ENCODE measurements at regions not wholly inside any gene's neighbourhood (a gene's known extent, or its start where the extent isn't known, plus 50 kb on each side); places are given as distances from the start of the nearest gene placed in this dataset.

GRCh38 chr7:142590077-142590476, 159.2 kb upstream of the PRSS1 start:
- no peak for TF ChIP-seq CTCF (IDR thresholded peaks at IDR 0.05; ENCODE audit: low read depth, low read length)
- in situ Hi-C loops (cut with HindIII; ENCODE audit: low sequenced_read_pairs): no loop called here
- no peak overlapping the region for H3K4me3 ChIP-seq (ENCODE audit: low read depth, low read length)
- DNase-seq (ENCODE audit: low read depth, low spot score): no peak

GRCh38 chr7:142587578-142588191, 161.6 kb upstream of the PRSS1 start:
- H3K4me3 ChIP-seq (ENCODE audit: low read depth, low read length): no peak overlapping the region
- peak; percentile 67 for DNase-seq (ENCODE audit: low read depth, low spot score)
- peak; percentile 82 for TF ChIP-seq CTCF (IDR thresholded peaks at IDR 0.05; ENCODE audit: low read depth, low read length)
- in situ Hi-C loops (cut with HindIII; ENCODE audit: low sequenced_read_pairs): no loop called here

- H3K4me3 ChIP-seq (ENCODE audit: low read depth, low read length): no peak overlapping the region
- DNase-seq (ENCODE audit: low read depth, low spot score): no peak
- in situ Hi-C loops (cut with HindIII; ENCODE audit: low sequenced_read_pairs): no loop called here
- TF ChIP-seq CTCF (IDR thresholded peaks at IDR 0.05; ENCODE audit: low read depth, low read length): no peak
Measured at GRCh38 chr7:142586611-142587010, 162.7 kb upstream of the PRSS1 start.

- DNase-seq (ENCODE audit: low read depth, low spot score): no peak
- H3K4me3 ChIP-seq (ENCODE audit: low read depth, low read length): no peak overlapping the region
- peak; percentile 46 for TF ChIP-seq CTCF (IDR thresholded peaks at IDR 0.05; ENCODE audit: low read depth, low read length)
- in situ Hi-C loops (cut with HindIII; ENCODE audit: low sequenced_read_pairs): no loop called here
Measured at GRCh38 chr7:142585425-142585824, 163.8 kb upstream of the PRSS1 start.

GRCh38 chr7:142584765-142585164, 164.5 kb upstream of the PRSS1 start:
- TF ChIP-seq CTCF (IDR thresholded peaks at IDR 0.05; ENCODE audit: low read depth, low read length): no peak
- no peak for DNase-seq (ENCODE audit: low read depth, low spot score)
- in situ Hi-C loops (cut with HindIII; ENCODE audit: low sequenced_read_pairs): no loop called here
- H3K4me3 ChIP-seq (ENCODE audit: low read depth, low read length): no peak overlapping the region

GRCh38 chr7:142583446-142583845, 165.8 kb upstream of the PRSS1 start:
- peak; percentile 91 for DNase-seq (ENCODE audit: low read depth, low spot score)
- no peak overlapping the region for H3K4me3 ChIP-seq (ENCODE audit: low read depth, low read length)
- TF ChIP-seq CTCF (IDR thresholded peaks at IDR 0.05; ENCODE audit: low read depth, low read length): no peak
- in situ Hi-C loops (cut with HindIII; ENCODE audit: low sequenced_read_pairs): no loop called here
